GM20431 (cell line): ENCODE measurements at regions not wholly inside any gene's neighbourhood (a gene's known extent, or its start where the extent isn't known, plus 50 kb on each side); places are given as distances from the start of the nearest gene placed in this dataset.

Source experiments
- in situ Hi-C: fragments of 300-500 bp; cut with MseI, MboI; formaldehyde crosslinking; loops from one replicate; pipeline ENCODE4 v1.15.0; 2020; ENCODE audit warnings: low sequenced_read_pairs; ENCODE audit not compliant: unreplicated experiment

DNA sequence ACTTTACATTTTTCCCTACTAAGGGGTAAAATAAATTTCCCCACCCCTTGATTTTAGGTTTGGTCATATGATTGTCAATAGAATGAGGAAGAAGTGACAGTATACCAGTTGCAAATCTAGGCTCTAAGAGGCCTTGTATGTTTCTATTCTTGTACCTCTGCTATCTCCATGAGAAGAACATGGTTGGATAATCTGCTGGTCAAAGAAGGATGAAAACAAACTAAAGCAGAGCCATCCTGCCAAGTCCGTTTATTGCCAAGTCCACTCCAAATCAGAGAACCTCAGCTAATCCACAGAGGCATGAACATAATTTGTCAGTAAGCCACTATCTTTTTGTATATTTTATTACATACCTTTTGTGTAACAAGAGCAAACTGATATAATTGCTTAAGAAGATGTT is 98.0 kb downstream of the CRPPA start:
- in situ Hi-C loops: no loop called here

DNA sequence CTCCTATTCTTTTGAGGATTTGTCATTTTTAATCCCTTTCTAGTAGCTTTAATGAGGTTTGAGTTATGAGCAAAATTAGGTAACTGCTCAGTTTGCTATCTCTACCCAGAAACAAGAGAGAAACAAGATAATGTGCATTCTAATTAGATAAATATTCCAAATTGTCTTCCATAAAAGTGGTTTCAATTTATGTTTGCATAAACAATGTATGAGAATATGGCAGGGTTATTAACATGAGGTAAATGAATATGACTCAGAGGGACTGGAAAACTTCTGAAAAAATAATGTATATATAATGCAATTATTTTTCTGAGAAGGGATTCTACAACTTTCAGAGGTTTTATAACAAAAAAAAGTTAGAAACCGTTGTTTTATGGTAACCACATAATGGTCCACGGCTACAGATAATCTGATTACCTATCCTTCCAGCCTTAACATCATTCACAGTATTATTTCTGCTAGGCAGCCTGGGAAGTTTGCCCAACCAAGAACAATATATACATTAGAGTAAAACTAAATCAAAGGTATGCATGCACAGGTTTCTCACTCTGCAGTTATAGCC is 101.2 kb downstream of the CRPPA start:
- in situ Hi-C loops: no loop called here

DNA sequence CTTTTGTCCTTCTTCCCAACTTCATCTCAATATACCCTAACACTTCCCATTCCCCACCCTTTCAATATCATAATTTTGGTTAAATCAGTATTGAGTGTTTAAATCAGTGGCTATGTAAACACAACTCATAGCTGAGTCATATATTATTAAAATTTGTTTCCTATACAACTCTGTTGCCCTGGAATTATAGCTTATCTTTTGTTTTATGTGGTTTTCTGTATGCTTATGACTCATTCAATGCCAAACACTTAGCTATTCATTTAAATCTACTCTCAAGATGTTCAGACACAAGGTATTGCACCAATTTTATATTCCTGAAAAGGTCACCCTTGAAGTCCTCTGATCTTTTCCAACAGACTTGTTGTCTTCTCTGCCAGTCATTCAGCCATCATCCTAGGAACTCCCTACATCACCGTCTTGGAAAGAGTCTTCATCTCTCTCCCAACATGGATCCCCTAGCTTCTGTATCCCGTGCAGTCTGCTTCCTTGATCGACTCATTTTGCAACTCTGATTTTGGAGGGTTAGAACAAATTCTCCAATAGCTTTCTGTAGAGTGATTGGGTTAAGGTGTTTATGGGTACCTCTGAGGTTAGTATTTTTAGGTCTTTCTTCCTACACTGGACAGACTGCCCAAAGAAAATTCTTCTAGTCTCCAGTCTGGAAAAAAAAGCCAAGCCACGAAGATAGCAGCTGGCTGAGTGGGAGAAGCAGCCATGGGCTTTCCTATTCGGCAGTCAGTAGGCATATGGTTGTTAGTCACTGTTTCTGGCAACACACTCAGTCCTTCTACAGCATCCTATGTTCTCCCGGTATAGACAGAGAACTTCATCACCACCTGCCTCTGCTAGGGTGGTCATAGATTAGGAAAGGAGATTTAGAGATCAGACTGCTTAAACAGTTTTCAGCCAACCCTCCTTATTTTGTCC is 102.1 kb downstream of the CRPPA start:
- in situ Hi-C loops: no loop called here

DNA sequence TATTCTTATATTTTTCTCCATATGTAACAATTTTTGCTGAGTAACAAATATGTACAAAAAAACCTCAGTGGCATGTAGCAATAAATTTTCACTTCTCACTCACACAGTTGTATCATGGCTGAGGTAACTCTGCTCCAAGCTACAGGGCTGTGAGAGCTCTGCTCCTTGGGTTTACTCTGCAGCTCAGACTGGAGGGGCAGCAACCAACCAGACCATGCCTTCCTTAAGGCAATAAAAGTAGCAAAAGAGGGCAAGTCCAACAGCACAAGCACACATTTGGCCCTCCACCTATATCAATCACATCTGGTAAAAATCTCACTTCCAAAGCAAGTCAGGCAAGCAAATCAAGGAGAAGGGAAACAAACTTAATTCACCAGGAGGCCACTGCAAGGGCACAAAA is 102.9 kb downstream of the CRPPA start:
- in situ Hi-C loops: no loop called here

DNA sequence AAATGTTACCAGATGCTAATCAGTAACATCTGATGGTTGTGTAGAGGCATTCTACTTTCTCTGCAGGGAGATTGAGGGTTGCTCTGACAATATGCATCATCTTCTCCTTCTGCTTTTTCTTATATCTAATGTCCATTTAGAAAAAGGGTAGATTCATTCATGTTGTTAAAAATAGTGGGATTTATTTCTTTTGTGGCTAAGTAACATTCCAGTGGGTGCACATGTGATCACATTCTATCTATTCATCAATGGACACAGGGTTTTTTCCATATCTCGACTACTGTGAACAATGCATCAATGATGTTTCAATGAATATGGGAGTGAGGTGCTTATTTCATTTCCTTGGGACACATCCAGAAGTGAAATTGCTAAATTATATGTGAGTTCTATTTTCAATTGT is 103.9 kb downstream of the CRPPA start:
- in situ Hi-C loops: no loop called here

DNA sequence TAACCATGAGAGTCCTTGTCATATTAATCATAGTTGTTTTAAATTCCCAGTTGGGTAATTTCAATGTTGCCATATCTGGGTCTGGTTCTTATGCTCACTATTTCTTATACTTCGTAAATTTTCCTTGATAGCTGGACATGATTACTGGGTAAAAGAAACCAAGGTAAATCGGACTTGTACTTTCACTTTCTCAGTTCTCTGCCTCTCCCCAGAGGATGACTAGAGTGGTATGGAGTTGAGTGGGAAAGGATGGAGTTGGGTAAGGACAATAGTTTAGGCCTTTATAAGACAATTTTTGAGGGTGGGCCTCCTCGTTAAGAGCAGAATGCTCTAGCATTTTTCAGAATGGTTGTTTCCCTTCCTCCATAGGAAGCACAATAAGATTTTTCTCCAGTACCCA is 106.1 kb downstream of the CRPPA start:
- in situ Hi-C loops: no loop called here

DNA sequence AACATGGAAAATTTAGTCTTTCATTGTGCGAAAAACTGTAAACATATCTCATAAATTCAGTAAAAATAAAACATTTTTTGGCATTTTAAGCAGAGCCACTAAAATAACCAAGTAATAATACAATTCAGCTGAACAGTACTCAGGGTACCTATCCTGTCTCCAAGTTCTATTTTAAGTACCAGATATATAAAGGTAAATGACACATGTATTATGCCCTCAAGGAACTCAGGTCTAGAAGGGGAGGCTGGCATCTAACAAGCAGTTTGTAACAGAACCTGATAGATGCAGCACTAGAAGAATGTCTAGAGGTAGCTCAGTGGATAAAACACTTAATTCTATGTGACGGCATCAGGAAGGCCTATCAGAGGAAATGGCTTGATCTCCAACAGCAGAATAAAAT is 112.2 kb downstream of the CRPPA start:
- in situ Hi-C loops: no loop called here

DNA sequence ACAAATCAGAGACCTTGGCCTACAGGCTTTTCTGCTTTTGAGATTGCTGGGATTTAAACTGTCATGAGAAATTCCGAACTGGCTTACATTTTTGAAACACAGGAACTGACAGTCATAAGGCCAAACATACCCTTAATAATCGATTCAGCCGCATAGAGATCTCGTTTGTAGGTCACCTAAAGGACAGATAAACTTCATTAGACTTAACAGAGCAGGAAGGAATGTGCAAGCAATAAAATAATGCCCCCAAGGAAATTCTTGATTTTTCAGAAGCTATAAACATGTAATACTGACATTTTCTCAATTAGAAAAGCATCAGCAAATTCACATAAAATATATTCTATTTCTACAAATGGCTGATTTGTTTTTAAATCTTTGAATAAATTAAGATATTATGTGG is 120.0 kb downstream of the CRPPA start:
- in situ Hi-C loops: no loop called here

DNA sequence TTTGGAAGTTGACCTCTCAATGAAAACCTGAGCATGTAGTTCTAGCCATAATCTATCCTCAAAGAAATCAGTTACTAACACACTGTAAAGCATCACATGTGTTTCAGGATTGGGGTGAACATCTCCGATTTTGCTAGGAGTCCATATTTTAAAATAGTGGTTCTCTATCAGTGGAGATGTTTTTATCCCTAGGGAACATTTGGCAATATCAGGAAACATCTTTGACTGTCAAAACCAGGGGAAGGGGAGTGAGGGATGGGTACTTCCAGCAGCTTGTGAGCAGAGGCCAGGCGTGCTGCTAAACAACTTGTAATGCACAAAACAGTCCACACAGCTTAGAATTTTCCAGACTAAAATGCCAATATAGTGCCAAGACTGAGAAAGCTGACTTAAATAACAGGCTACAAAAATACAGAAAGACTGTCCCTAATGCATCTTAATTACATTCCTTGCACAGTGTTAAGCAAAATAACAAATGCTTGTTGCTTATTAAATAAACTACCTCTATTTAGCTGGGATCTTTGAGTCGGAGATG is 120.9 kb downstream of the CRPPA start:
- in situ Hi-C loops: no loop called here

DNA sequence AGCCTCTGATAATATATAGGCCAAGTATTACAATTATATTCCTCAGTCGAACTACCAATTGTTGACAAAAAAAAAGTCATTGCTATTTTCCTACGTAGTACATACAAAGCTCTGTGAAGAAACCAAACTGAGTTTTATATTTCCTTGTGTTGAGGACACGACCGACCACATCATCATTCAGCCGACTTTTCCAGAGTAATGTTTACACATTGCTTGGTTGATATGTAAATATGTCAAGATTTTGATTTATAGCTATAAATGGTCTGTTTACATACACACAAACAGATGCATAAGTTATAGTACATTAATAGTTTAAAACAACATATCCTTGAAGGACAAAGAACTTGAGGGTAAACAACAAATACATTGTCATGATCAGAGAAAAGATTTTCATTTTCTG is 121.5 kb downstream of the CRPPA start:
- in situ Hi-C loops: no loop called here

DNA sequence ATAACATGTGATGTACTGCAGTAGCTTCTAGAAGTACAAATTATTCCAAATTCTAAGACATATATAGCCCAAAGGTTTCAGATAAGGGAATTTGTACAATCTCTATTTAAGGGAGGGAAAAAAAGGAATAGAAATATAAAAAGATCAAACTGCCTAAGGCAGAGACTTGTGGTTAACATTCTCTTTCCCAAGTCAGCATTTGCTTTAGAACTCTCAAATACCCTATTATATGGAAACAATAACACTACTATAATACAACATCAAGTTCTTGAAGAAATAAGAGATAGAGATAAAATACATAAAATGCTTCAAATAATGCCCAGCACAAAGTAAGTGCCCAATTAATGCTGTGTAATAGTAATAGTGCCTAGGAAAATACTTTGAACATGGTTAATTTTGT is 123.1 kb downstream of the CRPPA start:
- in situ Hi-C loops: no loop called here

DNA sequence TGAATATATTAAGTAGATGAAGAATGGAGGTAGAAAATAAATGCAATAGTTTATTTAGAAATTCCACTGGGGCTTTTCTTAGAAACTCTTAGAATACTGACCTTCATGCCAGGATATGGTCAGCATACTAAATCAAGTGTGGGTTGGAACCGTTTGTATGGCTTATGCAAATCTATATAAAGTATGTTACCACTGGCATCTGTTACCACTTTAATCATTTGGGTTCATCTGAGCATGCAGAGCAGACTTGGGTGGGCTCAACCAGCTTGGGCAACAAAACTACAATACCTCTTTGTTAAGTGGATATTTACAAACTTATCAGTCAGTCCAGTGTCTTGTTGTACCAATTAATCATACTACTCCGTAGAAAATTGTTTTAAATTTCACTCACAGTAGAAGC is 125.8 kb downstream of the CRPPA start:
- in situ Hi-C loops: no loop called here

DNA sequence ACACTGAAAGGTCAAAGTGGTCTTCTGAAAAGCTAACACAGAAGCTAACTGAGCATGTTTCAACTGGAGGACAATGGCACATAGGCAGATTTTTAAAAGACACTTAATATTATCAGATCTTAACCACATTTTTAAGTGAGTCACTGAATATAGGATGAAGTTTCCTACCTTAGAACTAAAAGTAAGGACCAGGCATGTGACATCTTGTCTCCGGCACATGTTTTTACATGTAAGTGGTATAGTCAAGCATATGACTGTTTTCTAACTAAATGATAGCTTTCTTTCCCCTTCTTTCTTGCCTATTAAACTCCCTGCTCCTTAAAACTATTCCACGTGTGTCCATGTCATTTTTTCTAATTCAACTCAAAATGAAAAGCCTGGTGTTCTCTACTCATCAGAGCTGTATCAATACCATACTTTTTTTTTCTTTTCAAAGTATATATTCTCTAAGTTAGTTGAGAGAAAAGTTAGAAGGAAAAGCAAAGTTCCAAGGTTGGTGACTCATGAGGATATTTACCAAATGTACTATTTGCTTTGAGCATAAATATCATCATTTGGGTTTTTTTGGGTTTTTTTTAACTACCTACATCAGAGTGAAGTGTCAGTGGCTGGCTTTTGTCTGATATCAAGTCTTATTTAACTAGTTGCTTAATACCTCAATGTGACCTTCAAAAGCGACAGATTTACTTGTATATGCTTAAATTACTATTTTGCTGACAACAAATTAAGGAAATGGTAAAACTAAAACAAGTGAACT is 127.5 kb downstream of the CRPPA start:
- in situ Hi-C loops: no loop called here

DNA sequence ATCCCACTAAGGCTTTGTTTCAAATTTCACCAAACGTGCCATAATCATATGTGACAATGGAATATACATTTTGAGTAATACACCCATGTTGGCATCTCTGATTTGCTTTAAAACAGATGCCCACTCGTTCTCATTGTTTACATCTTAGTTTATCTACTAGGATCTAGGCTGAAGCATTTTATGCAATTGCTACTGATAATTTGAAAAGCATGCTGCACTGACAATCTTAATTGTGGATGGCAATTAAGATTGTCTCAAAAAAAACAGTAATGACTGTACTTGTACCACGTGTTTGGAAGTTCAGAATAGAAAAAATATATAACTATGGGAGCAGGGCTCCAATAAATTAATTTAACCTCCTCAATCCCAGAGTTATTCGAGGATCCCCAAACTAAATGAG is 136.8 kb downstream of the CRPPA start:
- in situ Hi-C loops: no loop called here

DNA sequence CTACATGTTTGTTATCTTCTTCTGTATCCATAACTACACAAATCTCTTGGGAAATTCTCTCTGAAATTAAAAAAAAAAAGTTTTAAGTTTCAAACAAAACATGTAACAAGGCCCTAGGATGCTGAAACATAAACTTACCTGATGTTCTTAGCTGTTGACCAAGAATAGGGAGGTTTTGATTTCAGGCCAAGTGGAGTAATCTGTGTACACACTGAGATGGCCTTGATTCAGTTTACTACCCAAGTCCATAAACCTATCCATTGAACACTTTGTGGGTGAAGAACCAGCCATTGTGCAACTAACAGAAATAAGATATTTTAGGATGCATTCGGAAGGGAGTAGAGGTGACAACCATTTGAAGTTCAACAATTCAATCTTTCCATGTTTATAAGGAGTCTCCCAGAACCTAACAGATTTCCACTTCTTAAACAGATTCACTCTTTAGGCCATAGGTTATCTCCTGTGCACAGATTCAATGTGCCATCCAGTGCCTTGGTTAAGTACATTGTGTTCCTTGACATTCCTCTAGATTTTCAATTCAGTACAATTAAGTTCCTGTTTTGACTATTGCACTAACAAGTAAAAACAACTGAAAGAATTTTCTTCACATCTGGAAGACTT is 143.1 kb downstream of the CRPPA start:
- in situ Hi-C loops: no loop called here

DNA sequence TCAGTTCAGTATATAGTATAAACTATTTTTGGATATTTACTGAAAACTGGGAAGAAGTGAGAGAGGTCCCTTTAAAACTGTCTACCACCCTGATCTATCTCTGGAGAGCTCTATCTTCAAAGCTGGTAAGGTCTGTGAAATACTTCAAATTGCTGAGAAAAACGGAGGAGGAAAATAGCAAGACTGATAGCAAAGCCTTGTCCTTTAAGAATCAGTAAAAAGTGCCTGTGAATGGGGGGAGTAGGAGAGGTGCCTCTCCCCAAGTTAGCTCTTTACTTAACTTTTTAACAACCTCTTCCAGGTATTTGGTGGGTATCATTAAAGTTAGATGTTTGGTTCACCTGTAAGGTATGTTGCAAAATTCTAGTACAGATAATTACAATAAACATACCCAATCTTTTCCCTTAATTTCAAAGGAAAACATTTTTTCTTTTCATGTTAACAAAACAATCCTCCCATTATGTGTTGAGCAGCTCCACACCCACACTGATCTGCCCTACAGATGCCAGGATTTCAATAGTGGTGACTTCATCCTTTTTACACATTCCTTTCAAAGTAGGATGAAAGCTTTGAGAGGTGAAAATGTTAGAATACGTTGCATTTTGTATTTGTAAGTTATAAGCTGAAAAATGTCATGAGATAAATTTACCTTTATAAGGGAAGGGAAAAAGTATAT is 149.2 kb downstream of the CRPPA start:
- in situ Hi-C loops: no loop called here

DNA sequence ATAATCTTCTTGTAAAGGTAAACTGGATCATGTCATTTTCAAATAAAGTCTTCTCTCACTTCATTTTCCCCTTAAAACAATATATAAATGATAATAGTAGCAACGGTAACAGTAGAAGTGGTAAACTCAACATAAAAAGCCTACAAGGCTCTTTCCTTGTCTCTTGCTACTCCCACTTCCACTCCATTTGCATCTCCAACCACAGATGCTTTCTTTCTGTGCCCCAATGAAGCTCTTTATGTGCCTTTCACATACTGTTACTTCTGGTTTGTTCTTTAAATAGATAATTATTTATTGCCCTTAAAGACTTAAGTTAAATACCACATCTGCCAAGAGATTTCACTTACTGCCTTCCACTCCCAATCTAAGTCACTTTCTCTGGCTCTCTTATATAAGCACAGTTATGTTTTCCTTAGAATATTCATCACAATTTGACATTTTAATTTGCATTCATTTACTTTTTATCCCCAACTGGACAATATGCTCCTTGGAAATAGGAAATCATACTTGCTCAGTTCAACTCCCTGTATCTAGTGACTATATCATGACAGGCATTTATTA is 149.9 kb downstream of the CRPPA start:
- in situ Hi-C loops: no loop called here

DNA sequence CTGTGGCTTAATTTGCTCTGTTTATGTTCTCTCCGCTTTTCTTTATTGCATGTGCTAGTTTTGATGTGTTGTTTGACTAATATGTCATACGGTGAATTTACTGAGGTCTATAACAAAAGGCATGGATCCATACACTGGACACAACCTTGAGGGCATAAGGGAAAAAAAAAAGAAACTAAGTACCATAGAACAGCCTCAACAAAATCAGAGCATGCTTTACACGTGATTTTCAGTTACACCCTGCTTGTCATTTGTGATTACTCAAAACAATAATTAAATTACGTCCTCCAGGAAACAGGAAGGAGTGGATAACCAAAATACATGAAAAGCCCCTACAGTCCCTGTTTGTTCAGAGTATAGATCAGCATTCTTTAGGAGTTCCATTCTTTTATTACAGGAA is 150.5 kb downstream of the CRPPA start:
- in situ Hi-C loops: no loop called here
